T-helper 2 cell treated with Interferon-gamma antibody and Interleukin-4, amounts not matched to agents 5 μg/mL and 100 μg/mL, for 36 hours (primary cell): ENCODE measurements at regions not wholly inside any gene's neighbourhood (a gene's known extent, or its start where the extent isn't known, plus 50 kb on each side); places are given as distances from the start of the nearest gene placed in this dataset.

ENCODE experiments used
- DNase-seq: peaks from one replicate; pipeline ENCODE4 v3.0.0; 2021; ENCODE audit warnings: low spot score
- H3K27ac Mint-ChIP-seq: one replicate; pipeline ENCODE4 v1.8.0; 2021; ENCODE audit warnings: mild to moderate bottlenecking, mixed read lengths
- H3K27me3 Mint-ChIP-seq: one replicate; pipeline ENCODE4 v1.8.0; 2021; ENCODE audit warnings: low read depth, mixed read lengths
- H3K36me3 Mint-ChIP-seq: one replicate; pipeline ENCODE4 v1.8.0; 2021; ENCODE audit warnings: low read depth, mixed read lengths
- H3K4me1 Mint-ChIP-seq: one replicate; pipeline ENCODE4 v1.8.0; 2021; ENCODE audit warnings: low read depth, mixed read lengths
- H3K4me3 Mint-ChIP-seq: one replicate; pipeline ENCODE4 v1.8.0; 2022; ENCODE audit warnings: mild to moderate bottlenecking, moderate library complexity, mixed read lengths
- H3K9me3 Mint-ChIP-seq: one replicate; pipeline ENCODE4 v1.8.0; 2021; ENCODE audit warnings: mixed read lengths

DNA sequence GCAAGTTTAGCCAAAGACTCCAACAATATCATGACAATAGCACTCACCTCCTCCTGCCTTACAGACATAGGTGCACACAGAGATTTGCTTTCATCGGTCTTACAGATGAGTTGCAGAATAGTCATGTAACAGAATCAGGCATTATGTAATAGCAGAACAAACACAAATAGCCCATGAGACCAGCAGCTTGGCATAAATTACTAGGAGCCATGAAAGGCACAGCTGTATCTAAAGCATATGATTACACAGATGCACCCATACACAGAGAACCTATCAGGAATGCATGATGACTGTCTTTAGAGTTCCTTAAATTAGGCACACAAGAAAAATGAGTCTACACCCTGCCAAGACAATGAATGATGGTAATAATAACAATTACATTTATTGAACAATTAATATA is 342.0 kb upstream of the XYLT1 start:
- Mint-ChIP-seq H3K4me3 (no peak overlapping the region), H3K27me3 (no peaks in the 10 kb centered on the region), H3K36me3 (peaks cover 1% of the 10 kb centered on the region), H3K27ac (no peak overlapping the region), H3K9me3 (peaks cover 28% of the 10 kb centered on the region), H3K4me1 (no peaks in the 10 kb centered on the region)
- no peak for DNase-seq

DNA sequence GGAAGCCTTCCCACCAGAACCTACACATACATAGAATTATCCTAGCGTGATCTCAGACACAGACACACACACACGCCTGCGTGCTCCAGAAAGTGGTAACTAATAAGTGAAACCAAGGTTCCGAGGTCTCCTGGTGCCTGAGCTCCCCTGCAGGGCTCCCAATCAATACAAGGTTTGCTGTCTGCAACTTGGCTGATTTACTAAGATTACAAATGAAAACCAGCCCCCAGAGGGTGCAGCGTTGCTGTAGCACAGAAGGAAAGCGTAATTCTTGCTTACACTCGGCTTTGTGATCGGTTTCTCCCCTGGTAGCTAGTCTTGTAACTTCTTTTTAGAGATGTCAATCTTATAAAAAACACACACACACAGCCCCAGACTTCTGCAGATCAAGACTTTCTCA is 334.1 kb upstream of the XYLT1 start:
- Mint-ChIP-seq H3K4me1 (no peaks in the 10 kb centered on the region), H3K9me3 (no peaks in the 10 kb centered on the region), H3K4me3 (no peak overlapping the region), H3K36me3 (no peaks in the 10 kb centered on the region), H3K27ac (no peak overlapping the region), H3K27me3 (no peaks in the 10 kb centered on the region)
- no peak for DNase-seq

GRCh38 chr16:17803625-17804410 is 333.1 kb upstream of the XYLT1 start:
- no peak overlapping the region for H3K4me3 Mint-ChIP-seq
- no peak overlapping the region for H3K27ac Mint-ChIP-seq
- H3K27me3 Mint-ChIP-seq = no peaks in the 10 kb centered on the region
- H3K4me1 Mint-ChIP-seq = no peaks in the 10 kb centered on the region
- no peaks in the 10 kb centered on the region for H3K36me3 Mint-ChIP-seq
- H3K9me3 Mint-ChIP-seq = no peaks in the 10 kb centered on the region
- no peak for DNase-seq

GRCh38 chr16:17802571-17802970 is 331.8 kb upstream of the XYLT1 start:
- Mint-ChIP-seq H3K9me3 (no peaks in the 10 kb centered on the region), H3K27ac (no peak overlapping the region), H3K4me3 (no peak overlapping the region), H3K36me3 (no peaks in the 10 kb centered on the region), H3K4me1 (no peaks in the 10 kb centered on the region), H3K27me3 (no peaks in the 10 kb centered on the region)
- DNase-seq = no peak

DNA sequence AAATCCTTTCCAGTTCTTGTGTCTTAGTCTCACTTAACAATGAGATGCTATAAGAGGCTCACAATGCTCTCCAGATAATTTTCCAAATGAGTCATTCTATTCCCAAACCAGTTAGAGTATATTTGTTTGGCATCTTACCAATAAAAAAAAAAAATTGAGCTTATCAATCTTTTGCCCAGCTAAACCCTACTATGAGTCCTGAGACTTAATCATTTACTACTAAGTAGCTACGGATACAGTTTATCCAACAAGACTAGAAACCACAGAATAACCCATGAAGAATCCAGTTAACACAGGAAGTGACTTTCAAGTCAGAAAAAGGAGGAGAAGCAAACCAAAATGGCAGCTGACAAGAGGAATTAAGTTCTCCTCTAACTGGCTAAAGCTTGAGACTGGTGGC is 330.3 kb upstream of the XYLT1 start:
- no peak overlapping the region for H3K27ac Mint-ChIP-seq
- H3K4me1 Mint-ChIP-seq = no peaks in the 10 kb centered on the region
- no peaks in the 10 kb centered on the region for H3K27me3 Mint-ChIP-seq
- H3K9me3 Mint-ChIP-seq = no peaks in the 10 kb centered on the region
- DNase-seq = no peak
- no peaks in the 10 kb centered on the region for H3K36me3 Mint-ChIP-seq
- no peak overlapping the region for H3K4me3 Mint-ChIP-seq

DNA sequence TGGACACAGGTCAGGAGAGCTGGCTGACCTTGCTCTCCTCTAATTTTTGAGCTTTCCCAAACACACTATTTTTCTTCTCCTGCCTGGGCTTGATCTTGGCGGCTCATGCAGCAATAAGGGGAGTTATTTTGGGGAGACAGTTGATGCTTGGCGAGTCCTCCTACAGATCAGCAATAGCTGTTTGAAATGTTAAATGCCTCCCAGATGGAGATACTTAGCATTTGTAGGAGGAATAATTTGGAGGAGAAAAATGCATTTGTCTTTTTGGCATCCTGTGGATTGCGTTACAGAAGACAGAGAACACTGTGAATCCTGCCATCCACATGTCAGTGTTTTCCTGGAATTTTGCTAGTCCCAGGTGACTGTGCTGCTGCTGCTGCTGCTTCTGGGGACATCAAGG is 328.0 kb upstream of the XYLT1 start:
- no peak for DNase-seq
- Mint-ChIP-seq H3K4me1 (no peaks in the 10 kb centered on the region), H3K27me3 (no peaks in the 10 kb centered on the region), H3K9me3 (no peaks in the 10 kb centered on the region), H3K36me3 (no peaks in the 10 kb centered on the region), H3K4me3 (no peak overlapping the region), H3K27ac (no peak overlapping the region)

DNA sequence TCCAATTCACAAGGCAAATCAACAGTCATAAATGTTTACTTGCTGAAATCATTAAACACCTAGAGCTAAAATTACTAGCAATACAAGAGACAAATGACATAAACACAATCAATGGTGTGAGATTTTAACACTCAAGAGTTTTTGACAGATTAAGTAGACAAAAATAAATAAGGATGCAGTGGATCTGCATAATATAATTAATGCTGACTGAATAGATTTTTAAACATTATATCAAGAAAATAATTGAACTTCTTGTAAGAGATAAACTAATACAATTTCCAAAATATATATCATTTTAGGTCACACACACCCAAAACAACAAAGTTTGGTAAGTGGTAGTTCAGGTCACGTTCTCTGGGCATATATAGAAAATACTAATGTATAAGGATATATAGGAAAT is 322.6 kb upstream of the XYLT1 start:
- Mint-ChIP-seq H3K4me3 (no peak overlapping the region), H3K27ac (no peak overlapping the region), H3K9me3 (no peaks in the 10 kb centered on the region), H3K36me3 (no peaks in the 10 kb centered on the region), H3K4me1 (no peaks in the 10 kb centered on the region), H3K27me3 (no peaks in the 10 kb centered on the region)
- DNase-seq = no peak

GRCh38 chr16:17784073-17784472 is 313.3 kb upstream of the XYLT1 start:
- Mint-ChIP-seq H3K27me3 (peaks cover 2% of the 10 kb centered on the region), H3K4me1 (no peaks in the 10 kb centered on the region), H3K36me3 (no peaks in the 10 kb centered on the region), H3K27ac (no peak overlapping the region), H3K4me3 (no peak overlapping the region), H3K9me3 (no peaks in the 10 kb centered on the region)
- no peak for DNase-seq

DNA sequence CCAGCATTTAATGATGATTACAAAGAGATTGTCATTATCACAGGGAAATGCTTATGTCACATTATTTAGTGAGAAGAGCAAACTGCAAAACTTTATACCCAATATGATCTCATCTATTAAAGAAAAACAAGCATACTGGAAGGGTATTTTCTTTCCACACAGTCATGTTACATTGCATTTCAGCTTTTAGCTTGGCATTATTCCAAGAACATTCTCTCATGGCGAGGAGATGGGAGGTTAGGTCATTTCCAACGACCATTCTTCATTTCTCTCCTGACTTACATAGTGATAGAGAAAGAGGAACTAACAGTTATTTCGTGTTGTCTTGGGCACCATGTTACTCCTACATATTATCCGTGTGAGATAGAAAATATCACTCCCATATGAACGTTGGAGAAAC is 309.4 kb upstream of the XYLT1 start:
- Mint-ChIP-seq H3K9me3 (no peaks in the 10 kb centered on the region), H3K27me3 (peaks cover 2% of the 10 kb centered on the region), H3K4me3 (no peak overlapping the region), H3K36me3 (no peaks in the 10 kb centered on the region), H3K27ac (no peak overlapping the region), H3K4me1 (no peaks in the 10 kb centered on the region)
- DNase-seq = no peak

GRCh38 chr16:17777408-17777863 is 306.7 kb upstream of the XYLT1 start:
- no peaks in the 10 kb centered on the region for H3K9me3 Mint-ChIP-seq
- no peak overlapping the region for H3K27ac Mint-ChIP-seq
- no peaks in the 10 kb centered on the region for H3K4me1 Mint-ChIP-seq
- no peak overlapping the region for H3K4me3 Mint-ChIP-seq
- no peak for DNase-seq
- no peaks in the 10 kb centered on the region for H3K27me3 Mint-ChIP-seq
- no peaks in the 10 kb centered on the region for H3K36me3 Mint-ChIP-seq

- no peak overlapping the region for H3K4me3 Mint-ChIP-seq
- no peaks in the 10 kb centered on the region for H3K36me3 Mint-ChIP-seq
- H3K9me3 Mint-ChIP-seq = no peaks in the 10 kb centered on the region
- no peaks in the 10 kb centered on the region for H3K4me1 Mint-ChIP-seq
- no peaks in the 10 kb centered on the region for H3K27me3 Mint-ChIP-seq
- DNase-seq = no peak
- H3K27ac Mint-ChIP-seq = no peak overlapping the region
These were observed 306.1 kb upstream of the XYLT1 start for GRCh38 chr16:17776888-17777287.

- DNase-seq = no peak
- Mint-ChIP-seq H3K27me3 (no peaks in the 10 kb centered on the region), H3K4me3 (no peak overlapping the region), H3K4me1 (no peaks in the 10 kb centered on the region), H3K27ac (no peak overlapping the region), H3K36me3 (no peaks in the 10 kb centered on the region), H3K9me3 (no peaks in the 10 kb centered on the region)
These were observed 305.7 kb upstream of the XYLT1 start for GRCh38 chr16:17776465-17776864.

DNA sequence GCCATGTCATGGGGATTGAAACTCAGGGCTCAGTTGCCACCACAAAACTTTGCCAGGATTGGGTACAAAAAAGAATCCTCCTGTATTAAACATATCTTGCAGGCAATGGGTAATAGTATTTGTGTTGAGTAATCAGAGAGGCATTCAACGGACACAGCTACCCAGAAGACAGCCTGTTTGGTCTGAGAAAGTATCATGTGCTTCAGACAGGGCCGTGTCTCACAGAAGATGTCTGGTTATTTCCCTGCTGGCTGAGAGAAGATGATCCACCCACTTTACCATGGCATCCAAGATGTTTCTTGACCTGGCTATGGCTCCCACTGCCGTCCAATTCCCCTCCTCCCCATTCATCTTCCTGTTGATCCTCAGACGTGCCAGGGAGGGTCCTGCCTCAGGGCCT is 304.3 kb upstream of the XYLT1 start:
- H3K9me3 Mint-ChIP-seq = no peaks in the 10 kb centered on the region
- no peak overlapping the region for H3K4me3 Mint-ChIP-seq
- DNase-seq = no peak
- H3K27ac Mint-ChIP-seq = no peak overlapping the region
- no peaks in the 10 kb centered on the region for H3K27me3 Mint-ChIP-seq
- no peaks in the 10 kb centered on the region for H3K36me3 Mint-ChIP-seq
- H3K4me1 Mint-ChIP-seq = no peaks in the 10 kb centered on the region

- no peak overlapping the region for H3K4me3 Mint-ChIP-seq
- no peaks in the 10 kb centered on the region for H3K27me3 Mint-ChIP-seq
- no peaks in the 10 kb centered on the region for H3K4me1 Mint-ChIP-seq
- DNase-seq = no peak
- no peak overlapping the region for H3K27ac Mint-ChIP-seq
- no peaks in the 10 kb centered on the region for H3K36me3 Mint-ChIP-seq
- no peaks in the 10 kb centered on the region for H3K9me3 Mint-ChIP-seq
These were observed 302.9 kb upstream of the XYLT1 start for GRCh38 chr16:17773698-17774101.

DNA sequence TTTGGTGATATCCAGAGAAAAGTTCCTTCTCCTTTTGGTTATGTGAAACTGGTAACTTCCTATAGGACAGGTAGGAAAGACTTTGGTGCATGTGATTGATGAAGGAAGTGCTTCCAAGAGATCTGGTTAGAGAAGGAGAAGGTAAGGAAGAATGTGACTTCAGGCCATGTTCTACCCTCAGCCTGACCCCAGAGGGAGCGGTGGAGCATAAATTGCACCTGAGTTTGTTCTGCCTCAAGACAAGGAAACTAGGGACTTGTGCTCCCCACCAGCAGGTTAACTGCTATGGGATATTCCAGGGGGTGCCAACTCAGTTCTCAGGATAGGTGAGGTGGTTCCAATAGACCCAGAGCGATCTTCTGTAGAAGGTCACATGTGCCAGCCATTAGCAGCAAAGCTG is 299.3 kb upstream of the XYLT1 start:
- Mint-ChIP-seq H3K27ac (no peak overlapping the region), H3K36me3 (no peaks in the 10 kb centered on the region)
- no peak for DNase-seq

More for the DNA sequence above, 299.3 kb upstream of the XYLT1 start:
- no peaks in the 10 kb centered on the region for H3K4me1 Mint-ChIP-seq
- no peak overlapping the region for H3K4me3 Mint-ChIP-seq
- no peaks in the 10 kb centered on the region for H3K9me3 Mint-ChIP-seq
- no peaks in the 10 kb centered on the region for H3K27me3 Mint-ChIP-seq
